ENCODE measurements at regions not wholly inside any gene's neighbourhood (a gene's known extent, or its start where the extent isn't known, plus 50 kb on each side); places are given as distances from the start of the nearest gene placed in this dataset.

DNA sequence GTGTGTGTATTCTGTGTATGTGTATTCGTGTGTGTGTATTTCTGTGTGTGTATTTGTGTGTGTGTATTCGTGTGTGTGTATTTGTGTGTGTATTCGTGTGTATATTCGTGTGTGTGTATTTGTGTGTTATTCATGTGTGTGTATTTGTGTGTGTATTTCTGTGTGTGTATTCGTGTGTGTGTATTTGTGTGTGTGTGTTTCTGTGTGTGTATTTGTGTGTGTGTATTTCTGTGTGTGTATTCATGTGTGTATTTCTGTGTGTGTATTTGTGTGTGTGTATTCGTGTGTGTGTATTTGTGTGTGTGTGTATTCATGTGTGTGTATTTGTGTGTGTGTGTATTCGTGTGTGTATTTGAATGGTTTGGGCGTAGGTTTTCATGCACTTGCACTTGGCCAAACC, 405.4 kb downstream of the SOX2 start:
- Histone ChIP-seq H3K9me3 (ENCODE audit: control insufficient read depth, low read length) (no peaks in the 10 kb centered on the region), H2BK120ac (ENCODE audit: low read depth, low read length) (no peak overlapping the region), H4K91ac (ENCODE audit: low read length) (no peak overlapping the region), H3K9ac (ENCODE audit: low read length) (no peak overlapping the region), H3K36me3 (ENCODE audit: control insufficient read depth in 1 of 2, insufficient read depth in 2 of 2, low read depth in 1 of 2, low read length in 2 of 2) (no peaks in the 10 kb centered on the region), H2AK5ac (ENCODE audit: low read length, severe bottlenecking) (peak overlapping the region; percentile 53), H3K4me1 (ENCODE audit: control insufficient read depth, insufficient read depth, low read depth, low read length) (peaks cover 3% of the 10 kb centered on the region), H3K23ac (ENCODE audit: low read length in 2 of 2) (no peak overlapping the region), H3K4ac (ENCODE audit: low read depth in 1 of 2, low read length in 2 of 2) (no peak overlapping the region), H3K27ac (ENCODE audit: low read length, poor library complexity, severe bottlenecking) (peak overlapping the region; percentile 80), H3K14ac (ENCODE audit: low read length in 2 of 2) (no peak overlapping the region), H2BK15ac (ENCODE audit: low read depth, poor library complexity, severe bottlenecking) (no peak overlapping the region), H3K79me1 (replicated peaks; ENCODE audit: low read length, poor library complexity, severe bottlenecking) (no peaks in the 10 kb centered on the region), H3K18ac (ENCODE audit: low read depth in 1 of 2, low read length in 2 of 2) (no peak overlapping the region), H2BK5ac (ENCODE audit: low read depth, low read length, poor library complexity, severe bottlenecking) (no peak overlapping the region), H2AFZ (ENCODE audit: low read depth, low read length) (no peak overlapping the region), H3K4me3 (ENCODE audit: insufficient read depth in 1 of 2, low read depth in 1 of 2, low read length in 2 of 2) (no peak overlapping the region), H2BK12ac (ENCODE audit: low read length in 2 of 2) (no peak overlapping the region), H3K4me2 (ENCODE audit: low read length, poor library complexity, severe bottlenecking) (no peak overlapping the region), H3K27me3 (ENCODE audit: control insufficient read depth in 1 of 2, insufficient read depth in 1 of 2, low read length in 2 of 2) (no peaks in the 10 kb centered on the region), H4K8ac (ENCODE audit: low read length) (no peak overlapping the region)
- no peak for DNase-seq
- 76% methylated on average over 8 of the region's 8 CpGs for WGBS

DNA sequence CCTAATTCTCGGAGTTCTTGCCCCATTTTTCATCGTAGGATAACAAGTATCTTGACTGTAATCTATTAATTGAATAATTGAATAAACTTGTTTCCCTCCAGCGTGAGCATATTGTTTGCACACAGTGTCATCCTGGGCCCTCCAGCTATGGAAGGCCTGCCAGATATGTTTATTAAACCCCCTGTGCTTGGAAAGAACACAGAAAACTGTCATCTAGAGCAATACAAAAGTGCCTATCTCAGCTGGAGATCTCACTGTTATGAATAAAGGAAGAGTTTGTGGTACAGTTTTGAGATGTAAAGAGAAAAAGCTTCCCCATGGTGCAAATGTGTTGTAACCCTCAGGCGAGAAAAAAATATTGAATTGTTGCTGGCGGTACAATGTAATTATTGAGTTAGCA, 405.9 kb downstream of the SOX2 start:
- Histone ChIP-seq H3K4me2 (ENCODE audit: low read length, poor library complexity, severe bottlenecking) (no peak overlapping the region), H3K4me3 (ENCODE audit: insufficient read depth in 1 of 2, low read depth in 1 of 2, low read length in 2 of 2) (no peak overlapping the region), H2BK12ac (ENCODE audit: low read length in 2 of 2) (no peak overlapping the region), H3K79me1 (replicated peaks; ENCODE audit: low read length, poor library complexity, severe bottlenecking) (no peaks in the 10 kb centered on the region), H2BK120ac (ENCODE audit: low read depth, low read length) (no peak overlapping the region), H3K27me3 (ENCODE audit: control insufficient read depth in 1 of 2, insufficient read depth in 1 of 2, low read length in 2 of 2) (no peaks in the 10 kb centered on the region), H3K9me3 (ENCODE audit: control insufficient read depth, low read length) (no peaks in the 10 kb centered on the region), H3K4ac (ENCODE audit: low read depth in 1 of 2, low read length in 2 of 2) (no peak overlapping the region), H3K27ac (ENCODE audit: low read length, poor library complexity, severe bottlenecking) (peak overlapping the region; percentile 80), H3K23ac (ENCODE audit: low read length in 2 of 2) (no peak overlapping the region), H2AFZ (ENCODE audit: low read depth, low read length) (no peak overlapping the region), H3K18ac (ENCODE audit: low read depth in 1 of 2, low read length in 2 of 2) (no peak overlapping the region), H2BK15ac (ENCODE audit: low read depth, poor library complexity, severe bottlenecking) (no peak overlapping the region), H3K4me1 (ENCODE audit: control insufficient read depth, insufficient read depth, low read depth, low read length) (peaks cover 3% of the 10 kb centered on the region), H2AK5ac (ENCODE audit: low read length, severe bottlenecking) (no peak overlapping the region), H4K91ac (ENCODE audit: low read length) (no peak overlapping the region), H3K36me3 (ENCODE audit: control insufficient read depth in 1 of 2, insufficient read depth in 2 of 2, low read depth in 1 of 2, low read length in 2 of 2) (no peaks in the 10 kb centered on the region), H4K8ac (ENCODE audit: low read length) (no peak overlapping the region), H3K14ac (ENCODE audit: low read length in 2 of 2) (no peak overlapping the region), H3K9ac (ENCODE audit: low read length) (no peak overlapping the region), H2BK5ac (ENCODE audit: low read depth, low read length, poor library complexity, severe bottlenecking) (no peak overlapping the region)
- 96% methylated on average over 3 of the region's 5 CpGs for WGBS
- no peak for DNase-seq

DNA sequence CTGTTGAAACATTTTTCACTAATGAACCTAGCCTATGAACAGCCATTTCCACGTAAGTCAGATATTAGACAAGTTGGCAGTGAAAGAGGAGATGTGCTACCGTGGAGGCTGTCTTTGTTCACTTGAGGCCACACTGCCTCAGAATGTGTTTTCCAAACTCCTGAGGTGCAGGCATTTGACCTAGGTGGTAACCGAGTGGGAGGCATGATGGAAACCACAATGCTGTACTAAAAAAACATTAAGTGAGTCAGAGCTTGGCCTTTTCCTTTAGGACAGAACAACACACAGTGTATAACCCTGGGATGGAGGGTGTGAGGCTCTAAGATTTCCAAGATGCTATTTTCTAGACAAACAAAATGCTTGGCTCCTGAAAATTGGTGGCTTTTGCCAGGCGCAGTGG, 406.3 kb downstream of the SOX2 start:
- H3K27ac ChIP-seq (ENCODE audit: low read length, poor library complexity, severe bottlenecking): peak overlapping the region; percentile 80
- no peak overlapping the region for H2AFZ ChIP-seq (ENCODE audit: low read depth, low read length)
- no peak overlapping the region for H3K4ac ChIP-seq (ENCODE audit: low read depth in 1 of 2, low read length in 2 of 2)
- H4K8ac ChIP-seq (ENCODE audit: low read length): no peak overlapping the region
- H2BK5ac ChIP-seq (ENCODE audit: low read depth, low read length, poor library complexity, severe bottlenecking): no peak overlapping the region
- H3K4me3 ChIP-seq (ENCODE audit: insufficient read depth in 1 of 2, low read depth in 1 of 2, low read length in 2 of 2): no peak overlapping the region
- no peak overlapping the region for H2BK120ac ChIP-seq (ENCODE audit: low read depth, low read length)
- DNase-seq: peak; percentile 21
- H4K91ac ChIP-seq (ENCODE audit: low read length): no peak overlapping the region
- no peaks in the 10 kb centered on the region for H3K79me1 ChIP-seq (replicated peaks; ENCODE audit: low read length, poor library complexity, severe bottlenecking)
- 62% methylated on average over 3 of the region's 4 CpGs for WGBS
- H3K23ac ChIP-seq (ENCODE audit: low read length in 2 of 2): no peak overlapping the region
- H3K27me3 ChIP-seq (ENCODE audit: control insufficient read depth in 1 of 2, insufficient read depth in 1 of 2, low read length in 2 of 2): no peaks in the 10 kb centered on the region
- no peak overlapping the region for H3K14ac ChIP-seq (ENCODE audit: low read length in 2 of 2)
- H2BK12ac ChIP-seq (ENCODE audit: low read length in 2 of 2): no peak overlapping the region
- no peak overlapping the region for H3K4me2 ChIP-seq (ENCODE audit: low read length, poor library complexity, severe bottlenecking)
- H2AK5ac ChIP-seq (ENCODE audit: low read length, severe bottlenecking): no peak overlapping the region
- no peak overlapping the region for H2BK15ac ChIP-seq (ENCODE audit: low read depth, poor library complexity, severe bottlenecking)
- H3K9me3 ChIP-seq (ENCODE audit: control insufficient read depth, low read length): no peaks in the 10 kb centered on the region
- peaks cover 3% of the 10 kb centered on the region for H3K4me1 ChIP-seq (ENCODE audit: control insufficient read depth, insufficient read depth, low read depth, low read length)
- no peak overlapping the region for H3K18ac ChIP-seq (ENCODE audit: low read depth in 1 of 2, low read length in 2 of 2)
- no peaks in the 10 kb centered on the region for H3K36me3 ChIP-seq (ENCODE audit: control insufficient read depth in 1 of 2, insufficient read depth in 2 of 2, low read depth in 1 of 2, low read length in 2 of 2)
- no peak overlapping the region for H3K9ac ChIP-seq (ENCODE audit: low read length)

DNA sequence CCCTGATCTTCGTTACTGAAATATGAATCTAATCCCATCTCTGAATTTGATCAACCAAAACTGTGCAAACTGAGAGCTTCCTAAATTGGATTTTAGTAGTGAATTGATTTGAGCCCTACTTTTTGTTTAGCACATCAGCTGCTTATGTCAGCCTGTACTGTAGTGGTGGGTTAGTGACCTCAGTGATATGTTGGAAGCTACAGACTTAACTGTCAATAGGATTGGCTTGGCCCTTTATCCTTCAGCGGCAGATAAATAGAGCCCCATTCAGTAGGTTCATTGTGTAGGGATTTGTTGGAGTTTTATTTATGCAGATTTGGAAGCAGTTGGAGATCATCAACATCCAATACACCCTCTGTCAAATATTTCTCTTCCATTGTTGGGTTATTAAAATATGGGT, 409.7 kb downstream of the SOX2 start:
- H3K4ac ChIP-seq (ENCODE audit: low read depth in 1 of 2, low read length in 2 of 2): no peak overlapping the region
- no peaks in the 10 kb centered on the region for H3K36me3 ChIP-seq (ENCODE audit: control insufficient read depth in 1 of 2, insufficient read depth in 2 of 2, low read depth in 1 of 2, low read length in 2 of 2)
- no peak overlapping the region for H3K9ac ChIP-seq (ENCODE audit: low read length)
- H2AFZ ChIP-seq (ENCODE audit: low read depth, low read length): no peak overlapping the region
- DNase-seq: no peak
- no peak overlapping the region for H2BK5ac ChIP-seq (ENCODE audit: low read depth, low read length, poor library complexity, severe bottlenecking)
- no peak overlapping the region for H3K4me2 ChIP-seq (ENCODE audit: low read length, poor library complexity, severe bottlenecking)
- H3K27me3 ChIP-seq (ENCODE audit: control insufficient read depth in 1 of 2, insufficient read depth in 1 of 2, low read length in 2 of 2): no peaks in the 10 kb centered on the region
- H3K9me3 ChIP-seq (ENCODE audit: control insufficient read depth, low read length): no peaks in the 10 kb centered on the region
- no peak overlapping the region for H3K18ac ChIP-seq (ENCODE audit: low read depth in 1 of 2, low read length in 2 of 2)
- WGBS: no CpG with 5 or more reads among the region's 2 CpGs
- H3K4me3 ChIP-seq (ENCODE audit: insufficient read depth in 1 of 2, low read depth in 1 of 2, low read length in 2 of 2): no peak overlapping the region
- no peak overlapping the region for H2BK15ac ChIP-seq (ENCODE audit: low read depth, poor library complexity, severe bottlenecking)
- no peak overlapping the region for H4K8ac ChIP-seq (ENCODE audit: low read length)
- H2BK12ac ChIP-seq (ENCODE audit: low read length in 2 of 2): no peak overlapping the region
- no peak overlapping the region for H2BK120ac ChIP-seq (ENCODE audit: low read depth, low read length)
- H4K91ac ChIP-seq (ENCODE audit: low read length): no peak overlapping the region
- no peak overlapping the region for H3K14ac ChIP-seq (ENCODE audit: low read length in 2 of 2)
- H3K4me1 ChIP-seq (ENCODE audit: control insufficient read depth, insufficient read depth, low read depth, low read length): peaks cover 1% of the 10 kb centered on the region
- no peak overlapping the region for H2AK5ac ChIP-seq (ENCODE audit: low read length, severe bottlenecking)
- no peaks in the 10 kb centered on the region for H3K79me1 ChIP-seq (replicated peaks; ENCODE audit: low read length, poor library complexity, severe bottlenecking)
- H3K23ac ChIP-seq (ENCODE audit: low read length in 2 of 2): no peak overlapping the region
- H3K27ac ChIP-seq (ENCODE audit: low read length, poor library complexity, severe bottlenecking): no peak overlapping the region
